Brain microvascular endothelial cell (primary cell): ENCODE measurements at regions not wholly inside any gene's neighbourhood (a gene's known extent, or its start where the extent isn't known, plus 50 kb on each side); places are given as distances from the start of the nearest gene placed in this dataset.
A peak's percentile ranks its signal among the peaks of the same experiment; 100 is the strongest.
"Not testable (repeated sequence)": the region's sequence is repeated elsewhere in the genome, so short reads cannot be mapped to it uniquely, and the experiment has no call there.

Experiments used
- DNase-seq: peaks from one replicate; pipeline ENCODE4 v3.0.0-alpha.2; 2020
- H3K27ac ChIP-seq: fragments of 250-450 bp; sonication (Bioruptor Pico); 2 replicates; pipeline ENCODE4 v1.5.1; 2020; ENCODE audit warnings: mild to moderate bottlenecking, moderate library complexity
- H3K27me3 ChIP-seq: fragments of 250-450 bp; sonication (Bioruptor Pico); replicated peaks from 2 replicates; pipeline ENCODE4 v1.5.1; 2020; ENCODE audit warnings: mild to moderate bottlenecking
- H3K36me3 ChIP-seq: fragments of 250-450 bp; sonication (Bioruptor Pico); replicated peaks from 2 replicates; pipeline ENCODE4 v1.5.1; 2020; ENCODE audit warnings: mild to moderate bottlenecking
- H3K4me3 ChIP-seq: 2 replicates; pipeline ENCODE4 v1.5.1; 2011; ENCODE audit warnings: low read depth, mild to moderate bottlenecking, control low read depth, low read length, moderate library complexity
- CTCF ChIP-seq: IDR thresholded peaks from 2 replicates; pipeline ENCODE4 v1.5.1; 2011; ENCODE audit warnings: low read depth, mild to moderate bottlenecking, moderate library complexity, low read length, control low read depth, inconsistent platforms; ENCODE audit errors: missing control alignments
- in situ Hi-C: cut with HindIII; loops from 2 replicates; pipeline ENCODE4 v1.10.0; 2017; ENCODE audit warnings: low sequenced_read_pairs, low pct_ligation_motif_present

DNA sequence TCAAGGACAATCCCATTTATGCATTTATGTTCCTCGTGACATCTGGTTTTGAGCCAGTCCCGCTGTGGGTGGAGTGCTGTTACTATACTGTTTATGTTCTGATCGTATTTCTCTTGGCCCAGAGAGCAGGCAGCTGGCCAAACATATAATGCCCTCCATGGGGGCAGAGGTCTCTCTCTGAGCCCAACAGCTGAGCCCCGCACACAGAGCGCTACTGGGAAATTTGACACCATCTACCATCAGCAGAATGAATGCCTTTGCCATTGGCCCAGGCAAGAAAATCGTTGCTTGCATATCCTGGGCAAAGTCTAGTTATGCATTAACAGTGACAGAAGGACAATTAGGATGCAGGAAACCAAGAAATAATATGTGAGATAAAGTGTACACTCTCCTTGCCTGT, 126.8 kb upstream of the CACNA1A start:
- peak; percentile 3 for DNase-seq
- TF ChIP-seq CTCF, result no peak
- Histone ChIP-seq H3K36me3 (no peaks in the 10 kb centered on the region), H3K27ac (no peak overlapping the region), H3K4me3 (no peak overlapping the region), H3K27me3 (no peaks in the 10 kb centered on the region)
- in situ Hi-C loops, result no loop called here

DNA sequence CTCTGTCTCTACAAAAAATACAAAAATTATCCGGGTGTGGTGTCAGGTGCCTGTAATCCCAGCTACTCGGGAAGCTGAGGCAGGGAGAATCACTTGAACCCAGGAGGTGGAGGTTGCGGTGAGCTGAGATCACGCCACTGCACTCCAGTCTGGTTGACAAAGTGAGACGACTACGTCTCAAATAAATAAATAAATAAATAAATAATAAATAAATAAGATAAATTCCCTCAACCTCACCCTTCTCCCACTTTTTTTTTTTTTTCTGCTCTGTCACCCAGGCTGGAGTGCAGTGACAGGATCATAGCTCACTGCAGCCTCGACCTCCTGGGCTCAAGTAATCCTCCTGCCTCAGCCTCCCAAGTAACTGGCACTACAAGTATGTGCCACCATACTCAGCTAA, 125.9 kb upstream of the CACNA1A start:
- H3K4me3 ChIP-seq, H3K27me3 ChIP-seq, H3K36me3 ChIP-seq, in situ Hi-C loops, DNase-seq, H3K27ac ChIP-seq: not testable (repeated sequence)

- H3K27me3 ChIP-seq, result no peaks in the 10 kb centered on the region
- H3K27ac ChIP-seq, result no peak overlapping the region
- no peak for DNase-seq
- TF ChIP-seq CTCF, result no peak
- no peaks in the 10 kb centered on the region for H3K36me3 ChIP-seq
- in situ Hi-C loops, result no loop called here
- H3K4me3 ChIP-seq, result no peak overlapping the region
Measured at GRCh38 chr19:13629687-13630357, 123.5 kb upstream of the CACNA1A start.

DNA sequence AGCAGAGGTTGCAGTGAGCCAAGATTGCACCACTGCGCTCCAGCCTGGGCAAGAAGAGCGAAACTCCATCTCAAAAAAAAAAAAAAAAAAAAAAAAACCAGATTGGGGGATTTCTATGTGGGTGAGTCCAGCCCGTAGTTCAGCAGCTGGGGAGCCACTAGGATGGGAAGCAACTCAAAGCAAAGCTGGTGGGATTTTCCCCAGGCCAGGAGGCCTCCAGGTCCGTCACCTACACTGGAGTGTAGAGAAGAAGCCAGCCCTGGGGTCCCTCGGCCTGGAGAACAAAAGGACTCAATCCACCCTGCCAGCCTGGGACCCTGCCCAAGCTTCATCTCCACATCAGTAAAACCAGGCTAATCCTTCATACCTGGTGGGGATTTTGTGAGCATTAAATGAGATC, 121.3 kb upstream of the CACNA1A start:
- DNase-seq, result no peak
- in situ Hi-C loops, result no loop called here
- Histone ChIP-seq H3K4me3 (no peak overlapping the region), H3K27ac (no peak overlapping the region), H3K36me3 (no peaks in the 10 kb centered on the region), H3K27me3 (peaks cover 8% of the 10 kb centered on the region)
- TF ChIP-seq CTCF, result no peak

- in situ Hi-C loops, result loop anchor here (25.0 kb wide), 1 partner anchor 88 kb away; no protein-coding TSS in a partner anchor
Measured at GRCh38 chr19:13623716-13624710, 117.7 kb upstream of the CACNA1A start.

More at GRCh38 chr19:13623716-13624710, 117.7 kb upstream of the CACNA1A start:
- Histone ChIP-seq H3K27me3 (peaks cover 8% of the 10 kb centered on the region), H3K36me3 (no peaks in the 10 kb centered on the region), H3K27ac (no peak overlapping the region), H3K4me3 (no peak overlapping the region)
- no peak for DNase-seq
- TF ChIP-seq CTCF, result no peak
